H9 (cell line): ENCODE measurements at regions not wholly inside any gene's neighbourhood (a gene's known extent, or its start where the extent isn't known, plus 50 kb on each side); places are given as distances from the start of the nearest gene placed in this dataset.

Experiments
- DNase-seq: peaks from one replicate; pipeline ENCODE4 v3.0.0-alpha.2; 2017
- H2AFZ ChIP-seq: one replicate; pipeline ENCODE4 v1.6.1; 2013; ENCODE audit warnings: mild to moderate bottlenecking, low read length, control low read depth, moderate library complexity
- H2AK5ac ChIP-seq: 2 replicates; pipeline ENCODE4 v1.6.1; 2013; ENCODE audit warnings: low read length, control low read depth, mixed read lengths; ENCODE audit not compliant: insufficient read length
- H2BK120ac ChIP-seq: one replicate; pipeline ENCODE4 v1.6.1; 2013; ENCODE audit warnings: low read depth, mild to moderate bottlenecking, low read length, control low read depth, inconsistent platforms; ENCODE audit not compliant: poor library complexity, severe bottlenecking
- H2BK12ac ChIP-seq: 2 replicates; pipeline ENCODE4 v1.6.1; 2013; ENCODE audit warnings: low read length, control low read depth, mixed read lengths, low read depth; ENCODE audit not compliant: insufficient read length
- H2BK15ac ChIP-seq: 2 replicates; pipeline ENCODE4 v1.6.1; 2013; ENCODE audit warnings: low read depth, low read length, control low read depth
- H2BK20ac ChIP-seq: one replicate; pipeline ENCODE4 v1.6.1; 2013; ENCODE audit warnings: low read depth, mild to moderate bottlenecking, low read length, control low read depth, inconsistent platforms; ENCODE audit not compliant: poor library complexity, severe bottlenecking
- H2BK5ac ChIP-seq: 2 replicates; pipeline ENCODE4 v1.6.1; 2013; ENCODE audit warnings: low read length, control low read depth, mixed read lengths; ENCODE audit not compliant: insufficient read length
- H3K14ac ChIP-seq: 2 replicates; pipeline ENCODE4 v1.6.1; 2013; ENCODE audit warnings: low read length, control low read depth; ENCODE audit not compliant: insufficient read depth
- H3K18ac ChIP-seq: 2 replicates; pipeline ENCODE4 v1.6.1; 2013; ENCODE audit warnings: low read depth, mild to moderate bottlenecking, mixed read lengths, low read length, control low read depth; ENCODE audit not compliant: insufficient read length
- H3K23ac ChIP-seq: 2 replicates; pipeline ENCODE4 v1.6.1; 2013; ENCODE audit warnings: low read length, control low read depth, mixed read lengths, low read depth; ENCODE audit not compliant: insufficient read length
- H3K23me2 ChIP-seq: 2 replicates; pipeline ENCODE4 v1.6.1; 2013; ENCODE audit warnings: low read depth, mild to moderate bottlenecking, mixed read lengths, low read length, control low read depth; ENCODE audit not compliant: insufficient read length, poor library complexity, severe bottlenecking
- H3K27ac ChIP-seq: 2 replicates; pipeline ENCODE4 v1.5.1; 2013; ENCODE audit warnings: low read length, control low read depth, mixed read lengths, low read depth; ENCODE audit not compliant: insufficient read length
- H3K27me3 ChIP-seq: 2 replicates; pipeline ENCODE4 v1.6.1; 2013; ENCODE audit warnings: low read length, control low read depth, inconsistent platforms; ENCODE audit not compliant: insufficient read depth
- H3K4ac ChIP-seq: 2 replicates; pipeline ENCODE4 v1.6.1; 2013; ENCODE audit warnings: low read depth, mild to moderate bottlenecking, control low read depth, inconsistent platforms, low read length, moderate library complexity
- H3K4me1 ChIP-seq: 2 replicates; pipeline ENCODE4 v1.6.1; 2013; ENCODE audit warnings: low read length, control low read depth, inconsistent platforms; ENCODE audit not compliant: insufficient read depth
- H3K4me2 ChIP-seq: 2 replicates; pipeline ENCODE4 v1.6.1; 2013; ENCODE audit warnings: low read length, control low read depth, mixed read lengths; ENCODE audit not compliant: insufficient read length, insufficient read depth
- H3K56ac ChIP-seq: 2 replicates; pipeline ENCODE4 v1.6.1; 2013; ENCODE audit warnings: low read depth, mild to moderate bottlenecking, mixed read lengths, low read length, control low read depth; ENCODE audit not compliant: insufficient read length
- H3K79me1 ChIP-seq: 2 replicates; pipeline ENCODE4 v1.6.1; 2013; ENCODE audit warnings: low read depth, mild to moderate bottlenecking, moderate library complexity, low read length, control low read depth, inconsistent platforms; ENCODE audit not compliant: insufficient read depth, poor library complexity, severe bottlenecking
- H3K79me2 ChIP-seq: 2 replicates; pipeline ENCODE4 v1.6.1; 2013; ENCODE audit warnings: low read length, control low read depth, inconsistent platforms; ENCODE audit not compliant: insufficient read depth
- H3K9ac ChIP-seq: 2 replicates; pipeline ENCODE4 v1.6.1; 2013; ENCODE audit warnings: low read length, control low read depth, mixed read lengths; ENCODE audit not compliant: insufficient read length; ENCODE audit errors: extremely low read depth
- H3K9me3 ChIP-seq: one replicate; pipeline ENCODE4 v1.6.1; 2013; ENCODE audit warnings: low read depth, low read length, inconsistent platforms; ENCODE audit not compliant: control insufficient read depth
- H3T11ph ChIP-seq: one replicate; pipeline ENCODE4 v1.6.1; 2013; ENCODE audit warnings: mild to moderate bottlenecking, low read length, control low read depth, inconsistent platforms
- H4K20me1 ChIP-seq: one replicate; pipeline ENCODE4 v1.6.1; 2013; ENCODE audit not compliant: control insufficient read depth, insufficient read length, insufficient read depth
- H4K5ac ChIP-seq: 2 replicates; pipeline ENCODE4 v1.6.1; 2013; ENCODE audit warnings: low read depth, mild to moderate bottlenecking, mixed read lengths, low read length, control low read depth; ENCODE audit not compliant: insufficient read length
- H4K8ac ChIP-seq: replicated peaks from 2 replicates; pipeline ENCODE4 v1.6.1; 2013; ENCODE audit warnings: low read length, control low read depth, mixed read lengths, low read depth; ENCODE audit not compliant: insufficient read length
- H4K91ac ChIP-seq: 2 replicates; pipeline ENCODE4 v1.6.1; 2013; ENCODE audit warnings: low read depth, mild to moderate bottlenecking, moderate library complexity, mixed read lengths, low read length, control low read depth; ENCODE audit not compliant: insufficient read length
- H3K27ac Mint-ChIP-seq, 3 experiments: 2 replicates in 2 of 3; 3 replicates in 1 of 3; pipeline ENCODE4 v1.8.0; 2020 to 2021; ENCODE audit warnings: mixed read lengths in 3 of 3, mild to moderate bottlenecking in 1 of 3, moderate library complexity in 1 of 3
- H3K27me3 Mint-ChIP-seq: 2 replicates; pipeline ENCODE4 v1.8.0; 2021; ENCODE audit warnings: low read depth, mild to moderate bottlenecking, moderate library complexity, mixed read lengths
- H3K36me3 Mint-ChIP-seq, 3 experiments: 2 replicates in 2 of 3; 3 replicates in 1 of 3; pipeline ENCODE4 v1.8.0; 2020 to 2021; ENCODE audit warnings: low read depth in 3 of 3, mixed read lengths in 3 of 3; ENCODE audit not compliant: insufficient read depth in 1 of 3
- H3K4me1 Mint-ChIP-seq, 2 experiments: 2 replicates each; pipeline ENCODE4 v1.8.0; 2020; ENCODE audit warnings: mixed read lengths in 2 of 2
- H3K4me3 Mint-ChIP-seq, 2 experiments: 2 replicates in 1 of 2; 3 replicates in 1 of 2; pipeline ENCODE4 v1.8.0; 2020 to 2021; ENCODE audit warnings: mild to moderate bottlenecking in 2 of 2, mixed read lengths in 2 of 2, moderate library complexity in 1 of 2
- H3K9me3 Mint-ChIP-seq, 2 experiments: 2 replicates in 1 of 2; 3 replicates in 1 of 2; pipeline ENCODE4 v1.8.0; 2020; ENCODE audit warnings: mild to moderate bottlenecking in 2 of 2, mixed read lengths in 2 of 2, moderate library complexity in 1 of 2
- CTCF ChIP-seq: fragments of 200-600 bp; sonication (generic); conservative IDR thresholded peaks from 3 replicates; pipeline ENCODE4 v1.8.0; 2021; ENCODE audit warnings: antibody characterized with exemption, mild to moderate bottlenecking
- WGBS: extraction: QIAGEN DNeasy Blood & Tissue Kit; methylation state at CpG from one replicate; pipeline ENCODE4 v1.1.7; 2013; ENCODE audit warnings: missing lambda C conversion rate, low lambda C conversion rate, mixed read lengths; ENCODE audit not compliant: insufficient read length; ENCODE audit errors: extremely low coverage; 5-methylcytosine and 5-hydroxymethylcytosine counted together

GRCh38 chr17:31673076-31673475, 186.0 kb downstream of the COPRS start:
- Mint-ChIP-seq H3K27me3 (peaks cover 18% of the 10 kb centered on the region), H3K36me3 (peaks cover 3 to 5% (median 3%) of the 10 kb centered on the region in 3 experiments; a peak in 3 of 7 replicates), H3K9me3 (peaks cover 20 to 21% of the 10 kb centered on the region in 2 experiments; a peak in 4 of 5 replicates), H3K4me3 (no peak overlapping the region), H3K4me1 (0 out of 4 replicates have a peak, but pooled peaks cover 0 to 4% of the 10 kb centered on the region in 2 experiments), H3K27ac (no peak overlapping the region)
- no peaks in the 10 kb centered on the region for H3K27me3 ChIP-seq
- peak; percentile 23 for DNase-seq
- H2BK120ac ChIP-seq = no peak overlapping the region
- no peak overlapping the region for H3K9ac ChIP-seq
- 0 out of 2 replicates have a peak, but pooled peaks cover 2% of the 10 kb centered on the region for H3K4me1 ChIP-seq
- H2AK5ac ChIP-seq = no peak overlapping the region
- H3K4me2 ChIP-seq = no peak overlapping the region
- no peak overlapping the region for H3T11ph ChIP-seq
- no CpG with 5 or more reads among the region's 8 CpGs for WGBS
- no peak overlapping the region for H2BK5ac ChIP-seq
- H4K91ac ChIP-seq = no peak overlapping the region
- H3K79me1 ChIP-seq = no peaks in the 10 kb centered on the region
- H3K27ac ChIP-seq = no peak overlapping the region
- H3K23ac ChIP-seq = no peak overlapping the region
- no peak overlapping the region for H2AFZ ChIP-seq
- no peak for TF ChIP-seq CTCF
- H2BK12ac ChIP-seq = no peak overlapping the region
- H4K20me1 ChIP-seq = no peaks in the 10 kb centered on the region
- H2BK20ac ChIP-seq = no peak overlapping the region
- no peak overlapping the region for H3K56ac ChIP-seq
- no peak overlapping the region for H3K14ac ChIP-seq
- no peak overlapping the region for H3K18ac ChIP-seq
- H3K79me2 ChIP-seq = no peaks in the 10 kb centered on the region
- H4K8ac ChIP-seq = no peak overlapping the region
- H3K23me2 ChIP-seq = no peaks in the 10 kb centered on the region
- no peak overlapping the region for H2BK15ac ChIP-seq
- no peaks in the 10 kb centered on the region for H3K9me3 ChIP-seq
- no peak overlapping the region for H4K5ac ChIP-seq
- no peak overlapping the region for H3K4ac ChIP-seq
